ENCODE measurements at regions not wholly inside any gene's neighbourhood (a gene's known extent, or its start where the extent isn't known, plus 50 kb on each side); places are given as distances from the start of the nearest gene placed in this dataset.
A peak's percentile ranks its signal among the peaks of the same experiment; 100 is the strongest.

- DNase-seq = no peak
These were observed 281.8 kb downstream of the MTRR start for GRCh38 chr5:8150791-8151190.

- no peak for DNase-seq
These were observed 287.8 kb downstream of the MTRR start for GRCh38 chr5:8156706-8157105.

GRCh38 chr5:8157320-8157822, 288.4 kb downstream of the MTRR start:
- no peak for DNase-seq

- DNase-seq = no peak
These were observed 307.2 kb downstream of the MTRR start for GRCh38 chr5:8176101-8176693.

GRCh38 chr5:8184455-8185063, 315.6 kb downstream of the MTRR start:
- peak; percentile 10 for DNase-seq

GRCh38 chr5:8185852-8186251, 316.9 kb downstream of the MTRR start:
- no peak for DNase-seq

- no peak for DNase-seq
These were observed 320.1 kb downstream of the MTRR start for GRCh38 chr5:8188874-8189565.

- DNase-seq = no peak
These were observed 323.9 kb downstream of the MTRR start for GRCh38 chr5:8192840-8193239.

- DNase-seq = no peak
These were observed 327.1 kb downstream of the MTRR start for GRCh38 chr5:8196061-8196460.

GRCh38 chr5:8208307-8208706, 339.4 kb downstream of the MTRR start:
- DNase-seq = no peak

GRCh38 chr5:8209500-8209899, 340.6 kb downstream of the MTRR start:
- no peak for DNase-seq

GRCh38 chr5:8213701-8214240, 344.8 kb downstream of the MTRR start:
- no peak for DNase-seq

- no peak for DNase-seq
These were observed 348.0 kb downstream of the MTRR start for GRCh38 chr5:8216921-8217320.

- no peak for DNase-seq
These were observed 357.2 kb downstream of the MTRR start for GRCh38 chr5:8226148-8226547.

- no peak for DNase-seq
These were observed 358.2 kb downstream of the MTRR start for GRCh38 chr5:8227112-8227511.

GRCh38 chr5:8229551-8229950, 360.6 kb downstream of the MTRR start:
- DNase-seq = no peak

- no peak for DNase-seq
These were observed 361.9 kb downstream of the MTRR start for GRCh38 chr5:8230868-8231267.

- DNase-seq = no peak
These were observed 364.5 kb downstream of the MTRR start for GRCh38 chr5:8233479-8233878.

- no peak for DNase-seq
These were observed 365.3 kb downstream of the MTRR start for GRCh38 chr5:8234179-8234770.

GRCh38 chr5:8238080-8238479, 369.1 kb downstream of the MTRR start:
- no peak for DNase-seq

GRCh38 chr5:8239198-8239597, 370.2 kb downstream of the MTRR start:
- no peak for DNase-seq

- DNase-seq = no peak
These were observed 370.7 kb downstream of the MTRR start for GRCh38 chr5:8239646-8240045.

- DNase-seq = no peak
These were observed 372.1 kb downstream of the MTRR start for GRCh38 chr5:8241076-8241475.

GRCh38 chr5:8241558-8241957, 372.6 kb downstream of the MTRR start:
- no peak for DNase-seq
